Sigmoid colon (tissue), 6 donors: ENCODE measurements at regions not wholly inside any gene's neighbourhood (a gene's known extent, or its start where the extent isn't known, plus 50 kb on each side); places are given as distances from the start of the nearest gene placed in this dataset.
A peak's percentile ranks its signal among the peaks of the same experiment; 100 is the strongest.

Source experiments
- DNase-seq: peaks from one replicate; pipeline ENCODE4 v3.0.0-alpha.2; 2019
- H3K27ac ChIP-seq, 4 donors: fragments of 200-600 bp; sonication (generic); one replicate each; pipeline ENCODE4 v1.5.1; 2016 to 2019; ENCODE audit warnings: mild to moderate bottlenecking in 1 of 4
- H3K27me3 ChIP-seq, 3 donors: fragments of 200-600 bp; sonication (generic); one replicate each; pipeline ENCODE4 v1.5.1; 2019; ENCODE audit warnings: mild to moderate bottlenecking in 1 of 3
- H3K36me3 ChIP-seq, 4 donors: fragments of 200-600 bp; sonication (generic); one replicate each; pipeline ENCODE4 v1.5.1; 2016 to 2019
- H3K4me1 ChIP-seq, 4 donors: fragments of 200-600 bp; sonication (generic); one replicate each; pipeline ENCODE4 v1.5.1; 2017 to 2019
- H3K4me3 ChIP-seq, 4 donors: fragments of 200-600 bp; sonication (generic); one replicate each; pipeline ENCODE4 v1.5.1; 2017 to 2019; ENCODE audit warnings: mild to moderate bottlenecking in 2 of 4, moderate library complexity in 1 of 4
- H3K9me3 ChIP-seq, 4 donors: fragments of 200-600 bp in 3 of 4; sonication (generic) in 3 of 4; one replicate each; pipeline versions ENCODE4 v1.5.1 to v1.6.1; 2013 to 2019
- EP300 ChIP-seq, 4 donors: sonication (generic); formaldehyde crosslinking; IDR thresholded peaks; one replicate each; pipeline ENCODE4 v1.6.1; 2017; ENCODE audit warnings: antibody characterized with exemption in 4 of 4
- POLR2A ChIP-seq, 2 donors: fragments of 450-650 bp; IDR thresholded peaks; one replicate each; pipeline ENCODE4 v1.6.1; 2016; ENCODE audit warnings: antibody characterized with exemption in 2 of 2, mild to moderate bottlenecking in 2 of 2, moderate library complexity in 2 of 2
- POLR2AphosphoS5 ChIP-seq, 4 donors: sonication (generic); formaldehyde crosslinking; IDR thresholded peaks; one replicate each; pipeline ENCODE4 v1.6.1; 2017; ENCODE audit warnings: antibody characterized with exemption in 4 of 4
- WGBS, 2 donors: extraction: QIAGEN DNeasy Blood & Tissue Kit; methylation state at CpG; one replicate each; pipeline ENCODE4 v1.1.7; 2013; 5-methylcytosine and 5-hydroxymethylcytosine counted together
- intact Hi-C: fragments of 100-400 bp; cut with DNase I; formaldehyde crosslinking; loops from one replicate; pipeline ENCODE4 v1.15.1; 2023
- TF ChIP-seq, protein P1 (sequence below), 4 experiments: fragments of 450-650 bp in 3 of 4; fragments of 200-600 bp in 1 of 4; IDR thresholded peaks; one replicate each; pipeline ENCODE4 v1.5.1; 2016 to 2019; ENCODE audit warnings: antibody characterized with exemption in 4 of 4, mild to moderate bottlenecking in 3 of 4, moderate library complexity in 2 of 4
- donor health status: healthy with polysubstance abuse.
- donor health status: healthy.

DNA sequence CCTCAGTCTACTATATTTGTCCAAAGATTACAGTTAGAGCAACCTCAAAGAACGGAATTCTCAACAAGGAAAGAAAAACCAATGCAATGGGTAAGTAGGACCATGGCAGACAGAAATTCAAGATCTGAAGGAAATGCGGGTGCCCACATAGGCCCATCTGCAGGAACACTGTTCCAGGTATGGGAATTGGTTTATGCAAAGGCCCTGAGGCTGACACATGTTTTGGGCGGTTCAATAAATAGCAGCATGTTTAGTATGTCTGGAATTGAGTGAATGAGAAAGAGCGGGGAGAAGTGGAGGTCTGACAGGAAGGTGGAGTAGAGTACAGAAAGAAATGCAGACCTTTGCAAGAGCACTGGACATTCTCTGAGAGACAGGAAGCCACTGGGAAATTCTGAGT, 164.7 kb upstream of the KLF12 start:
- DNase-seq = no peak
- intact Hi-C loops = no loop called here
- Histone ChIP-seq H3K4me3 (no peak overlapping the region), H3K36me3 (no peaks in the 10 kb centered on the region), H3K27me3 (no peaks in the 10 kb centered on the region), H3K27ac (peak overlapping the region in 1 of 4 donors; percentile 15), H3K9me3 (no peaks in the 10 kb centered on the region), H3K4me1 (peaks cover 0 to 21% (median 19%) of the 10 kb centered on the region in 4 donors)
- 94 to 97% methylated on average over 4 of the region's 4 CpGs for WGBS, 2 donors
- TF ChIP-seq POLR2A (IDR thresholded peaks at IDR 0.05) = no peak

DNA sequence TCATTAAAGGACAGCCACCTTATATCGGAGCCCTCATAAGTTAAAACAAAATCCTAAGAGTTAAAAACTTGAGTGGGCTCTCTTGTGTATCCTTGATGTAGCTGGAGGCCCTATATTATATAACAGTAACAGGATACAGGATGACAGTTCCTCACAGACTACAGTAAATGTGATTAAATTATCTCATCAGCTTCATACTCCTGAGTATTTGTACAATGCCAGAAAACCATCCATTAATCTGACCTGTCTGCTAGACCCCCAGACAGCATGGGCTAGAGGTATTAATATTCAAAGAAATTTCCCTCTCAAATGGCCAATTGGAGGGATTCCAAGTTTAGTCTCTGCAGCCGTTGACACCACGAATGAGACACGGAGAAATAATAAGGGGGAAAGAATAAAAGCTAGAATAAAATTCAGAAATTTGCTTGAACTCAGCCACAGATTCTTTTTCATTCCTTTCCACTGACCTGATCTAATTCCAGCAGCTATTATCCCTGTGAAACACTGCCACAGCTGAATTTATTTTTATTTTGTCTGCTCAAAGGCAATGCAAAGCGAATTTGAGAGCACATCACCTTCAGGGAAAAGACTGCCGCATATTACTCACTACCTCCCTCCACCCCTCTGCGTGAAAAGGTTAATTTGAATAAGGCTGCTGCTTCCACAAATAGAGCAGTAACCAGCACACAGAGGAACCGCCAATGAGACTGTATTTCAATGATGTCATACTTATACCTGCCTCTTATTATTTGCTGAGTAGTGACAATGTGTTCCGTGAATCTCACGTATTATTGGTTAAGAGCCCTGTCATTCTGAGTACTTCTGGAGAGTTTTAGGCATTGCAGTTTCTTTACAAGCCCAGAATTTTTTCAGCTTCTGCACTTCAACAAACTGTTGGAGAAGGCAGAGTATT, 155.9 kb upstream of the KLF12 start:
- Histone ChIP-seq H3K4me3 (peak overlapping the region in 2 of 4 donors; percentile 23 to 35), H3K36me3 (no peaks in the 10 kb centered on the region), H3K27me3 (no peaks in the 10 kb centered on the region), H3K9me3 (no peaks in the 10 kb centered on the region), H3K27ac (peak overlapping the region; percentile 34 to 78 (median 50)), H3K4me1 (peaks cover 0 to 50% (median 39%) of the 10 kb centered on the region in 4 donors)
- 50 to 77% methylated on average over 10 of the region's 10 CpGs for WGBS, 2 donors
- intact Hi-C loops = loop anchor here (2.0 to 10.0 kb wide), 5 partner anchors 155 to 935 kb away; partner anchors contain the start of gene KLF12
- TF ChIP-seq POLR2A (IDR thresholded peaks at IDR 0.05) = no peak
- peak in 1 of 4 donors; percentile 46 for TF ChIP-seq POLR2AphosphoS5 (IDR thresholded peaks at IDR 0.05)
- DNase-seq = no peak

DNA sequence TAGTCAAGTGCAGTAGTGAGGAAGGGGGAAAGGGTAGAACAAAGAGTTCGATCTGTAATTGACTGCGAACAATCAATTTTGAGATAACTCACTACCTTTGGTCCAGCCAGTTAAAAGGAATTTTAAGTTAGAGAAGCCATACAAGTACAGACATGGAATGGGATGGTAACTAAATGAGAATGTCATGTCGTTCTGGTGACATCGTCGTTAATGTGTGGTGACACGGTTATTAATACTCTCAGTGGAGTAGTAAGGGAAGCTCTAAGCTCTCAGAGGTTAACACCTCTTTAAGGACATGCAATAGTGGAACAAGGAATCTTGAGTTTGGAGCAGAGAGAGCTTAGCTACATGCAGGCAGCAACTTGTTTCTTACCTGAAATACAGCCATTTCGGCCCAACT, 154.9 kb upstream of the KLF12 start:
- Histone ChIP-seq H3K27ac (peak overlapping the region in 2 of 4 donors; percentile 60 to 78), H3K36me3 (no peaks in the 10 kb centered on the region), H3K4me1 (peaks cover 0 to 50% (median 39%) of the 10 kb centered on the region in 4 donors), H3K4me3 (no peak overlapping the region), H3K27me3 (no peaks in the 10 kb centered on the region), H3K9me3 (no peaks in the 10 kb centered on the region)
- no peak for TF ChIP-seq POLR2A (IDR thresholded peaks at IDR 0.05)
- TF ChIP-seq, protein P1, sequence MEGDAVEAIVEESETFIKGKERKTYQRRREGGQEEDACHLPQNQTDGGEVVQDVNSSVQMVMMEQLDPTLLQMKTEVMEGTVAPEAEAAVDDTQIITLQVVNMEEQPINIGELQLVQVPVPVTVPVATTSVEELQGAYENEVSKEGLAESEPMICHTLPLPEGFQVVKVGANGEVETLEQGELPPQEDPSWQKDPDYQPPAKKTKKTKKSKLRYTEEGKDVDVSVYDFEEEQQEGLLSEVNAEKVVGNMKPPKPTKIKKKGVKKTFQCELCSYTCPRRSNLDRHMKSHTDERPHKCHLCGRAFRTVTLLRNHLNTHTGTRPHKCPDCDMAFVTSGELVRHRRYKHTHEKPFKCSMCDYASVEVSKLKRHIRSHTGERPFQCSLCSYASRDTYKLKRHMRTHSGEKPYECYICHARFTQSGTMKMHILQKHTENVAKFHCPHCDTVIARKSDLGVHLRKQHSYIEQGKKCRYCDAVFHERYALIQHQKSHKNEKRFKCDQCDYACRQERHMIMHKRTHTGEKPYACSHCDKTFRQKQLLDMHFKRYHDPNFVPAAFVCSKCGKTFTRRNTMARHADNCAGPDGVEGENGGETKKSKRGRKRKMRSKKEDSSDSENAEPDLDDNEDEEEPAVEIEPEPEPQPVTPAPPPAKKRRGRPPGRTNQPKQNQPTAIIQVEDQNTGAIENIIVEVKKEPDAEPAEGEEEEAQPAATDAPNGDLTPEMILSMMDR (IDR thresholded peaks at IDR 0.05) = no peak
- no peak for TF ChIP-seq EP300 (IDR thresholded peaks at IDR 0.05)
- TF ChIP-seq POLR2AphosphoS5 (IDR thresholded peaks at IDR 0.05) = no peak
- intact Hi-C loops = loop anchor here (2.0 to 10.0 kb wide), 5 partner anchors 154 to 936 kb away; partner anchors contain the start of gene KLF12
- no peak for DNase-seq
- 74 to 88% methylated on average over 7 of the region's 7 CpGs for WGBS, 2 donors

GRCh38 chr13:74288361-74288911, 154.2 kb upstream of the KLF12 start:
- intact Hi-C loops = loop anchor here (2.0 to 10.0 kb wide), 5 partner anchors 154 to 936 kb away; partner anchors contain the start of gene KLF12
- DNase-seq = peak; percentile 66
- WGBS, 2 donors = 4 to 12% methylated on average over 10 of the region's 10 CpGs

GRCh38 chr13:74287724-74288169, 153.5 kb upstream of the KLF12 start:
- Histone ChIP-seq H3K9me3 (no peaks in the 10 kb centered on the region), H3K27ac (peak overlapping the region in 3 of 4 donors; percentile 25 to 78 (median 60)), H3K4me3 (peak overlapping the region in 3 of 4 donors; percentile 21 to 32 (median 32)), H3K27me3 (no peaks in the 10 kb centered on the region), H3K4me1 (peaks cover 0 to 50% (median 39%) of the 10 kb centered on the region in 4 donors), H3K36me3 (no peaks in the 10 kb centered on the region)
- peak; percentile 87 for DNase-seq
- WGBS, 2 donors = 0 to 1% methylated on average over 4 of the region's 4 CpGs
- intact Hi-C loops = loop anchor here (2.0 to 10.0 kb wide), 5 partner anchors 153 to 937 kb away; partner anchors contain the start of gene KLF12
- TF ChIP-seq, protein P1 (IDR thresholded peaks at IDR 0.05) = no peak
- TF ChIP-seq EP300 (IDR thresholded peaks at IDR 0.05) (no peak), POLR2A (IDR thresholded peaks at IDR 0.05) (no peak), POLR2AphosphoS5 (IDR thresholded peaks at IDR 0.05) (no peak)

More at GRCh38 chr13:74288361-74288911, 154.2 kb upstream of the KLF12 start:
- TF ChIP-seq, protein P1 (IDR thresholded peaks at IDR 0.05) = no peak
- TF ChIP-seq EP300 (IDR thresholded peaks at IDR 0.05) (no peak), POLR2AphosphoS5 (IDR thresholded peaks at IDR 0.05) (no peak), POLR2A (IDR thresholded peaks at IDR 0.05) (no peak)
- no peaks in the 10 kb centered on the region for H3K27me3 ChIP-seq
- no peaks in the 10 kb centered on the region for H3K36me3 ChIP-seq
- H3K27ac ChIP-seq = peak overlapping the region in 3 of 4 donors; percentile 25 to 78 (median 60)
- H3K9me3 ChIP-seq = no peaks in the 10 kb centered on the region
- H3K4me1 ChIP-seq = peaks cover 0 to 50% (median 39%) of the 10 kb centered on the region in 4 donors
- H3K4me3 ChIP-seq = peak overlapping the region in 3 of 4 donors; percentile 21 to 32 (median 32)
